ENCODE measurements at regions not wholly inside any gene's neighbourhood (a gene's known extent, or its start where the extent isn't known, plus 50 kb on each side); places are given as distances from the start of the nearest gene placed in this dataset.
"Not testable (repeated sequence)": the region's sequence is repeated elsewhere in the genome, so short reads cannot be mapped to it uniquely, and the experiment has no call there.

DNA sequence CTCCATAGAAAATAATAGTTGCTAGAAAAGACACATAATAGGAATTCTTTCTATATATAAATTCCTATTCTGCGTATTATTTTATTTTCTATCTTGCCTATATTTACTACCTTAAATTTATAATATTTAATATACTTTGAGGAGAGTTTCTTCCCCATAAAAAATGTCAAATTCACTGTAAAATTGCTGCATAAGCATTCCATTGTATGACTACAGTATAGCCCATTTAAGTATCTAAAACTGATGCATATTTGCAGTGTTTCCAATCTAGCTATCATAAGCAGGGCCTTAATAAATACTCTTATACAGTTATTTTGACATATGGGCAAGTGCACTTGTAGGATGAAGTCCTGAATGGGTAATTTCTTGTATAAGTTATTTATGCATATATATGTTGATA lies 1088.6 kb upstream of the EPHA6 start:
- no peaks in the 10 kb centered on the region for H4K20me1 ChIP-seq (ENCODE audit: insufficient read depth, low read length)
- no peaks in the 10 kb centered on the region for H3K79me2 ChIP-seq (ENCODE audit: insufficient read depth, low read length)
- H3K27ac ChIP-seq (ENCODE audit: low read depth, low read length) = no peak overlapping the region
- H3K27me3 ChIP-seq (ENCODE audit: insufficient read depth, low read length) = no peaks in the 10 kb centered on the region
- DNase-seq (ENCODE audit: insufficient read length, low spot score, missing footprints) = no peak
- TF ChIP-seq, protein P1, sequence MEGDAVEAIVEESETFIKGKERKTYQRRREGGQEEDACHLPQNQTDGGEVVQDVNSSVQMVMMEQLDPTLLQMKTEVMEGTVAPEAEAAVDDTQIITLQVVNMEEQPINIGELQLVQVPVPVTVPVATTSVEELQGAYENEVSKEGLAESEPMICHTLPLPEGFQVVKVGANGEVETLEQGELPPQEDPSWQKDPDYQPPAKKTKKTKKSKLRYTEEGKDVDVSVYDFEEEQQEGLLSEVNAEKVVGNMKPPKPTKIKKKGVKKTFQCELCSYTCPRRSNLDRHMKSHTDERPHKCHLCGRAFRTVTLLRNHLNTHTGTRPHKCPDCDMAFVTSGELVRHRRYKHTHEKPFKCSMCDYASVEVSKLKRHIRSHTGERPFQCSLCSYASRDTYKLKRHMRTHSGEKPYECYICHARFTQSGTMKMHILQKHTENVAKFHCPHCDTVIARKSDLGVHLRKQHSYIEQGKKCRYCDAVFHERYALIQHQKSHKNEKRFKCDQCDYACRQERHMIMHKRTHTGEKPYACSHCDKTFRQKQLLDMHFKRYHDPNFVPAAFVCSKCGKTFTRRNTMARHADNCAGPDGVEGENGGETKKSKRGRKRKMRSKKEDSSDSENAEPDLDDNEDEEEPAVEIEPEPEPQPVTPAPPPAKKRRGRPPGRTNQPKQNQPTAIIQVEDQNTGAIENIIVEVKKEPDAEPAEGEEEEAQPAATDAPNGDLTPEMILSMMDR (IDR thresholded peaks at IDR 0.05; ENCODE audit: extremely low read depth, low read depth, low read length) = no peak
- no peaks in the 10 kb centered on the region for H3K36me3 ChIP-seq (ENCODE audit: insufficient read depth, low read length)
- H3K9me3 ChIP-seq (ENCODE audit: low read depth, low read length) = peaks cover 3% of the 10 kb centered on the region
- H3K4me2 ChIP-seq (ENCODE audit: insufficient read depth, low read length) = no peak overlapping the region
- H3K4me1 ChIP-seq (ENCODE audit: insufficient read depth, low read length) = no peaks in the 10 kb centered on the region
- no peak overlapping the region for H2AFZ ChIP-seq (ENCODE audit: low read length)
- H3K4me3 ChIP-seq (ENCODE audit: insufficient read depth, low read length) = no peak overlapping the region

DNA sequence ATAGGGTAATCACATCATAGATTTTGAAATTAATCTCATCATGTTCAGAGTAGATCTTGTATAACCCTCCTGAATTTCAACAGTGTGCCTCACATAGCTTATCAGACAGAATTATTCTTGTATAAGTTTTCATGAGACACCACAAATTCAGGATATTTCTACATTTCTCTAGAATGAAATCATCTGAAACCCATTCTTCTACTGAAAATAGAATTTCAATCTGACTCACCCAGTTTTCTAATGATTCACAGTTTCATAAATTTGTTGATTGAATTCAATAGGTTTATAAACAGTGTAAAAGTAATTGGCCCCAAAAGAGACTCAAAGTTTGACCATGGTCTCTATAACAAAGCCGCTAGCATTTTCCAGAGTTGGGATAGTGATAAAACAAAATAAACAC lies 1082.6 kb upstream of the EPHA6 start:
- no peak overlapping the region for H3K27ac ChIP-seq (ENCODE audit: low read depth, low read length)
- no peak overlapping the region for H2AFZ ChIP-seq (ENCODE audit: low read length)
- no peak overlapping the region for H3K4me2 ChIP-seq (ENCODE audit: insufficient read depth, low read length)
- H3K9me3 ChIP-seq (ENCODE audit: low read depth, low read length) = no peaks in the 10 kb centered on the region
- H3K4me3 ChIP-seq (ENCODE audit: insufficient read depth, low read length) = no peak overlapping the region
- H3K36me3 ChIP-seq (ENCODE audit: insufficient read depth, low read length) = no peaks in the 10 kb centered on the region
- TF ChIP-seq, protein P1 (IDR thresholded peaks at IDR 0.05; ENCODE audit: extremely low read depth, low read depth, low read length) = no peak
- H4K20me1 ChIP-seq (ENCODE audit: insufficient read depth, low read length) = no peaks in the 10 kb centered on the region
- DNase-seq (ENCODE audit: insufficient read length, low spot score, missing footprints) = no peak
- H3K27me3 ChIP-seq (ENCODE audit: insufficient read depth, low read length) = no peaks in the 10 kb centered on the region
- no peaks in the 10 kb centered on the region for H3K79me2 ChIP-seq (ENCODE audit: insufficient read depth, low read length)
- no peaks in the 10 kb centered on the region for H3K4me1 ChIP-seq (ENCODE audit: insufficient read depth, low read length)

DNA sequence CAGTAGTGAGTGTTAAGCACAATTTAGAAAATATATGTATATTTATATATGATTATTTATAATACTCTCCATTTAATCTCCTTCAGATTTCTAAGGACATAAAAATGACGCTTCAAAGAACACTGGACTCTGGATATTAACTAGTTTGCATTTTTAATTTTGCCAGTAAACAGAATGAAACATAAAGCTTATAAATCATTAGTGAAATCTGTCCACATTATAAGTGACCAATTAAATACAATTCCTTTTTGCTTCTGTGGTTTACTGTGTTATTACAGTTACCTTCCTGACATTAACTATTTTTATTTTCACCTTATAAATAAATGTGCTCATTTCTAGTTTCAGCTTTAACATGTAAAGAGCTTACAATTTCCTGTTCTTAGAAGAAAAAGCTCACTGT lies 1081.1 kb upstream of the EPHA6 start:
- Histone ChIP-seq H3K27ac (ENCODE audit: low read depth, low read length) (no peak overlapping the region), H3K4me2 (ENCODE audit: insufficient read depth, low read length) (no peak overlapping the region), H3K4me1 (ENCODE audit: insufficient read depth, low read length) (no peaks in the 10 kb centered on the region), H3K4me3 (ENCODE audit: insufficient read depth, low read length) (no peak overlapping the region), H4K20me1 (ENCODE audit: insufficient read depth, low read length) (no peaks in the 10 kb centered on the region), H2AFZ (ENCODE audit: low read length) (no peak overlapping the region), H3K27me3 (ENCODE audit: insufficient read depth, low read length) (no peaks in the 10 kb centered on the region), H3K36me3 (ENCODE audit: insufficient read depth, low read length) (no peaks in the 10 kb centered on the region), H3K9me3 (ENCODE audit: low read depth, low read length) (no peaks in the 10 kb centered on the region), H3K79me2 (ENCODE audit: insufficient read depth, low read length) (no peaks in the 10 kb centered on the region)
- TF ChIP-seq, protein P1 (IDR thresholded peaks at IDR 0.05; ENCODE audit: extremely low read depth, low read depth, low read length) = no peak
- DNase-seq (ENCODE audit: insufficient read length, low spot score, missing footprints) = no peak

DNA sequence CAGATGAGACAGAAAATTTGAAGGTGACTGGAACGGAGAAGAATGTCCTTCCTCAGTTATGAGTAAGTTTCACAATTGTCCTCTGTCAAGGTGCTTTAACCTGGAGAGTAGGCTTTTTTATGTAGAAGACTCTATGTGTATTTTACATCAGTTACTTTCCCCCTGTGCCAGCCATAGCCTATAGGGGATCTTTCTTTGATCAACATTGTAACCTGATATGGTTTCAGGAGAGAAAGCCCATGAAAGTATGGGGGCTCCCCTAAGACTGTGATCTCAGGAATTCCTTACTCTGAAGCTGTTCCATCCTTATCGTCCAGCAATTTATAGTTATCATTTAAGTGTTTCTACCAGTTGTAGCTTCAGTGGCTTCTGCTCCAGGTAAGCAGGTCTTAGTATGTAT lies 1076.3 kb upstream of the EPHA6 start:
- H3K27me3 ChIP-seq (ENCODE audit: insufficient read depth, low read length) = no peaks in the 10 kb centered on the region

DNA sequence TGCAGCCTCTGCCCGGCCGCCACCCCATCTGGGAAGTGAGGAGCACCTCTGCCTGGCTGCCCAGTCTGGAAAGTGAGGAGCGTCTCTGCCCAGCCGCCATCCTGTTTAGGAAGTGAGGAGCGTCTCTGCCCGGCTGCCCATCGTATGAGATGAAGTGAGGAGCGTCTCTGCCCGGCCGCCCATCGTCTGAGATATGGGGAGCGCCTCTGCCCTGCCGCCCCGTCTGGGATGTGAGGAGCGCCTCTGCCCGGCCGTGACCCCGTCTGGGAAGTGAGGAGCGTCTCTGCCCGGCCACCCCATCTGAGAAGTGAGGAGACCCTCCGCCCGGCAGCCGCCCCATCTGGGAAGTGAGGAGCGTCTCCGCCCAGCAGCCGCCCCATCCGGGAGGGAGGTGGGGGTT lies 1069.5 kb upstream of the EPHA6 start:
- DNase-seq (ENCODE audit: insufficient read length, low spot score, missing footprints); H3K4me1 ChIP-seq (ENCODE audit: insufficient read depth, low read length); H3K27ac ChIP-seq (ENCODE audit: low read depth, low read length); H3K79me2 ChIP-seq (ENCODE audit: insufficient read depth, low read length); H4K20me1 ChIP-seq (ENCODE audit: insufficient read depth, low read length); H3K4me2 ChIP-seq (ENCODE audit: insufficient read depth, low read length); H3K4me3 ChIP-seq (ENCODE audit: insufficient read depth, low read length); H3K36me3 ChIP-seq (ENCODE audit: insufficient read depth, low read length); H2AFZ ChIP-seq (ENCODE audit: low read length); H3K27me3 ChIP-seq (ENCODE audit: insufficient read depth, low read length); H3K9me3 ChIP-seq (ENCODE audit: low read depth, low read length): not testable (repeated sequence)

More for the DNA sequence above, 1076.3 kb upstream of the EPHA6 start:
- no peak overlapping the region for H3K4me2 ChIP-seq (ENCODE audit: insufficient read depth, low read length)
- TF ChIP-seq, protein P1 (IDR thresholded peaks at IDR 0.05; ENCODE audit: extremely low read depth, low read depth, low read length) = no peak
- H2AFZ ChIP-seq (ENCODE audit: low read length) = no peak overlapping the region
- peak; percentile 13 for DNase-seq (ENCODE audit: insufficient read length, low spot score, missing footprints)
- no peak overlapping the region for H3K27ac ChIP-seq (ENCODE audit: low read depth, low read length)
- no peaks in the 10 kb centered on the region for H3K9me3 ChIP-seq (ENCODE audit: low read depth, low read length)
- H3K4me3 ChIP-seq (ENCODE audit: insufficient read depth, low read length) = no peak overlapping the region
- H3K4me1 ChIP-seq (ENCODE audit: insufficient read depth, low read length) = no peaks in the 10 kb centered on the region
- H3K36me3 ChIP-seq (ENCODE audit: insufficient read depth, low read length) = no peaks in the 10 kb centered on the region
- H4K20me1 ChIP-seq (ENCODE audit: insufficient read depth, low read length) = no peaks in the 10 kb centered on the region
- no peaks in the 10 kb centered on the region for H3K79me2 ChIP-seq (ENCODE audit: insufficient read depth, low read length)

Measured in osteoblast (primary cell).